H9 (cell line): ENCODE measurements at regions not wholly inside any gene's neighbourhood (a gene's known extent, or its start where the extent isn't known, plus 50 kb on each side); places are given as distances from the start of the nearest gene placed in this dataset.

Source experiments
- DNase-seq: peaks from one replicate; pipeline ENCODE4 v3.0.0-alpha.2; 2017
- H2AFZ ChIP-seq: one replicate; pipeline ENCODE4 v1.6.1; 2013; ENCODE audit warnings: mild to moderate bottlenecking, low read length, control low read depth, moderate library complexity
- H2AK5ac ChIP-seq: 2 replicates; pipeline ENCODE4 v1.6.1; 2013; ENCODE audit warnings: low read length, control low read depth, mixed read lengths; ENCODE audit not compliant: insufficient read length
- H2BK120ac ChIP-seq: one replicate; pipeline ENCODE4 v1.6.1; 2013; ENCODE audit warnings: low read depth, mild to moderate bottlenecking, low read length, control low read depth, inconsistent platforms; ENCODE audit not compliant: poor library complexity, severe bottlenecking
- H2BK12ac ChIP-seq: 2 replicates; pipeline ENCODE4 v1.6.1; 2013; ENCODE audit warnings: low read length, control low read depth, mixed read lengths, low read depth; ENCODE audit not compliant: insufficient read length
- H2BK15ac ChIP-seq: 2 replicates; pipeline ENCODE4 v1.6.1; 2013; ENCODE audit warnings: low read depth, low read length, control low read depth
- H2BK20ac ChIP-seq: one replicate; pipeline ENCODE4 v1.6.1; 2013; ENCODE audit warnings: low read depth, mild to moderate bottlenecking, low read length, control low read depth, inconsistent platforms; ENCODE audit not compliant: poor library complexity, severe bottlenecking
- H2BK5ac ChIP-seq: 2 replicates; pipeline ENCODE4 v1.6.1; 2013; ENCODE audit warnings: low read length, control low read depth, mixed read lengths; ENCODE audit not compliant: insufficient read length
- H3K14ac ChIP-seq: 2 replicates; pipeline ENCODE4 v1.6.1; 2013; ENCODE audit warnings: low read length, control low read depth; ENCODE audit not compliant: insufficient read depth
- H3K18ac ChIP-seq: 2 replicates; pipeline ENCODE4 v1.6.1; 2013; ENCODE audit warnings: low read depth, mild to moderate bottlenecking, mixed read lengths, low read length, control low read depth; ENCODE audit not compliant: insufficient read length
- H3K23ac ChIP-seq: 2 replicates; pipeline ENCODE4 v1.6.1; 2013; ENCODE audit warnings: low read length, control low read depth, mixed read lengths, low read depth; ENCODE audit not compliant: insufficient read length
- H3K23me2 ChIP-seq: 2 replicates; pipeline ENCODE4 v1.6.1; 2013; ENCODE audit warnings: low read depth, mild to moderate bottlenecking, mixed read lengths, low read length, control low read depth; ENCODE audit not compliant: insufficient read length, poor library complexity, severe bottlenecking
- H3K27ac ChIP-seq: 2 replicates; pipeline ENCODE4 v1.5.1; 2013; ENCODE audit warnings: low read length, control low read depth, mixed read lengths, low read depth; ENCODE audit not compliant: insufficient read length
- H3K27me3 ChIP-seq: 2 replicates; pipeline ENCODE4 v1.6.1; 2013; ENCODE audit warnings: low read length, control low read depth, inconsistent platforms; ENCODE audit not compliant: insufficient read depth
- H3K4ac ChIP-seq: 2 replicates; pipeline ENCODE4 v1.6.1; 2013; ENCODE audit warnings: low read depth, mild to moderate bottlenecking, control low read depth, inconsistent platforms, low read length, moderate library complexity
- H3K4me1 ChIP-seq: 2 replicates; pipeline ENCODE4 v1.6.1; 2013; ENCODE audit warnings: low read length, control low read depth, inconsistent platforms; ENCODE audit not compliant: insufficient read depth
- H3K4me2 ChIP-seq: 2 replicates; pipeline ENCODE4 v1.6.1; 2013; ENCODE audit warnings: low read length, control low read depth, mixed read lengths; ENCODE audit not compliant: insufficient read length, insufficient read depth
- H3K56ac ChIP-seq: 2 replicates; pipeline ENCODE4 v1.6.1; 2013; ENCODE audit warnings: low read depth, mild to moderate bottlenecking, mixed read lengths, low read length, control low read depth; ENCODE audit not compliant: insufficient read length
- H3K79me1 ChIP-seq: 2 replicates; pipeline ENCODE4 v1.6.1; 2013; ENCODE audit warnings: low read depth, mild to moderate bottlenecking, moderate library complexity, low read length, control low read depth, inconsistent platforms; ENCODE audit not compliant: insufficient read depth, poor library complexity, severe bottlenecking
- H3K79me2 ChIP-seq: 2 replicates; pipeline ENCODE4 v1.6.1; 2013; ENCODE audit warnings: low read length, control low read depth, inconsistent platforms; ENCODE audit not compliant: insufficient read depth
- H3K9ac ChIP-seq: 2 replicates; pipeline ENCODE4 v1.6.1; 2013; ENCODE audit warnings: low read length, control low read depth, mixed read lengths; ENCODE audit not compliant: insufficient read length; ENCODE audit errors: extremely low read depth
- H3K9me3 ChIP-seq: one replicate; pipeline ENCODE4 v1.6.1; 2013; ENCODE audit warnings: low read depth, low read length, inconsistent platforms; ENCODE audit not compliant: control insufficient read depth
- H3T11ph ChIP-seq: one replicate; pipeline ENCODE4 v1.6.1; 2013; ENCODE audit warnings: mild to moderate bottlenecking, low read length, control low read depth, inconsistent platforms
- H4K20me1 ChIP-seq: one replicate; pipeline ENCODE4 v1.6.1; 2013; ENCODE audit not compliant: control insufficient read depth, insufficient read length, insufficient read depth
- H4K5ac ChIP-seq: 2 replicates; pipeline ENCODE4 v1.6.1; 2013; ENCODE audit warnings: low read depth, mild to moderate bottlenecking, mixed read lengths, low read length, control low read depth; ENCODE audit not compliant: insufficient read length
- H4K8ac ChIP-seq: replicated peaks from 2 replicates; pipeline ENCODE4 v1.6.1; 2013; ENCODE audit warnings: low read length, control low read depth, mixed read lengths, low read depth; ENCODE audit not compliant: insufficient read length
- H4K91ac ChIP-seq: 2 replicates; pipeline ENCODE4 v1.6.1; 2013; ENCODE audit warnings: low read depth, mild to moderate bottlenecking, moderate library complexity, mixed read lengths, low read length, control low read depth; ENCODE audit not compliant: insufficient read length
- H3K27ac Mint-ChIP-seq, 3 experiments: 2 replicates in 2 of 3; 3 replicates in 1 of 3; pipeline ENCODE4 v1.8.0; 2020 to 2021; ENCODE audit warnings: mixed read lengths in 3 of 3, mild to moderate bottlenecking in 1 of 3, moderate library complexity in 1 of 3
- H3K27me3 Mint-ChIP-seq: 2 replicates; pipeline ENCODE4 v1.8.0; 2021; ENCODE audit warnings: low read depth, mild to moderate bottlenecking, moderate library complexity, mixed read lengths
- H3K36me3 Mint-ChIP-seq, 3 experiments: 2 replicates in 2 of 3; 3 replicates in 1 of 3; pipeline ENCODE4 v1.8.0; 2020 to 2021; ENCODE audit warnings: low read depth in 3 of 3, mixed read lengths in 3 of 3; ENCODE audit not compliant: insufficient read depth in 1 of 3
- H3K4me1 Mint-ChIP-seq, 2 experiments: 2 replicates each; pipeline ENCODE4 v1.8.0; 2020; ENCODE audit warnings: mixed read lengths in 2 of 2
- H3K4me3 Mint-ChIP-seq, 2 experiments: 2 replicates in 1 of 2; 3 replicates in 1 of 2; pipeline ENCODE4 v1.8.0; 2020 to 2021; ENCODE audit warnings: mild to moderate bottlenecking in 2 of 2, mixed read lengths in 2 of 2, moderate library complexity in 1 of 2
- H3K9me3 Mint-ChIP-seq, 2 experiments: 2 replicates in 1 of 2; 3 replicates in 1 of 2; pipeline ENCODE4 v1.8.0; 2020; ENCODE audit warnings: mild to moderate bottlenecking in 2 of 2, mixed read lengths in 2 of 2, moderate library complexity in 1 of 2
- WGBS: extraction: QIAGEN DNeasy Blood & Tissue Kit; methylation state at CpG from one replicate; pipeline ENCODE4 v1.1.7; 2013; ENCODE audit warnings: missing lambda C conversion rate, low lambda C conversion rate, mixed read lengths; ENCODE audit not compliant: insufficient read length; ENCODE audit errors: extremely low coverage; 5-methylcytosine and 5-hydroxymethylcytosine counted together
- TF ChIP-seq, protein P1 (sequence below): fragments of 200-600 bp; sonication (generic); conservative IDR thresholded peaks from 3 replicates; pipeline ENCODE4 v1.8.0; 2021; ENCODE audit warnings: antibody characterized with exemption, mild to moderate bottlenecking

DNA sequence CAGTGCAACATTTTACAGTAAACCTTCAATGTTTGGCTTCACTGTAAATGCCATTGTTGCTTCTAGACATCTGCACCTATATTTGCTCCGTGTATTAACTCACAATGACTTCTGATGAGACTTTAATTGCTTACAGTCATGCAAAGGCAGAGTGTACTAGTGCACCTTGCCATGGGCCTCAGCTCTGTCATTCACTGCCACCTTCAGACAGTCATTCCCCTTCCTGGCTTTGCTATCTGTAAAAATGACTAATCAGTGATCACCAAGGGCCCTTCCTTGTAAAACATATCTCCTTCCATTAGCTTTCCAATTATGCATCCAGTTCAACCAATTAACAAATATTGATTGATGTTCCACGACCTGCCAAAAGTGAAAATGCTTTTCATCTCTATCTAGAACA, 120.3 kb downstream of the ARRDC4 start:
- H3K36me3 Mint-ChIP-seq = no peaks in the 10 kb centered on the region
- H3K14ac ChIP-seq = no peak overlapping the region
- no peak overlapping the region for H4K91ac ChIP-seq
- no peak overlapping the region for H3K18ac ChIP-seq
- WGBS = no CpG with 5 or more reads among the region's 2 CpGs
- H3K23me2 ChIP-seq = no peaks in the 10 kb centered on the region
- H3K79me1 ChIP-seq = no peaks in the 10 kb centered on the region
- H2AK5ac ChIP-seq = no peak overlapping the region
- H4K8ac ChIP-seq = no peak overlapping the region
- H3K4ac ChIP-seq = no peak overlapping the region
- H4K5ac ChIP-seq = no peak overlapping the region
- TF ChIP-seq, protein P1, sequence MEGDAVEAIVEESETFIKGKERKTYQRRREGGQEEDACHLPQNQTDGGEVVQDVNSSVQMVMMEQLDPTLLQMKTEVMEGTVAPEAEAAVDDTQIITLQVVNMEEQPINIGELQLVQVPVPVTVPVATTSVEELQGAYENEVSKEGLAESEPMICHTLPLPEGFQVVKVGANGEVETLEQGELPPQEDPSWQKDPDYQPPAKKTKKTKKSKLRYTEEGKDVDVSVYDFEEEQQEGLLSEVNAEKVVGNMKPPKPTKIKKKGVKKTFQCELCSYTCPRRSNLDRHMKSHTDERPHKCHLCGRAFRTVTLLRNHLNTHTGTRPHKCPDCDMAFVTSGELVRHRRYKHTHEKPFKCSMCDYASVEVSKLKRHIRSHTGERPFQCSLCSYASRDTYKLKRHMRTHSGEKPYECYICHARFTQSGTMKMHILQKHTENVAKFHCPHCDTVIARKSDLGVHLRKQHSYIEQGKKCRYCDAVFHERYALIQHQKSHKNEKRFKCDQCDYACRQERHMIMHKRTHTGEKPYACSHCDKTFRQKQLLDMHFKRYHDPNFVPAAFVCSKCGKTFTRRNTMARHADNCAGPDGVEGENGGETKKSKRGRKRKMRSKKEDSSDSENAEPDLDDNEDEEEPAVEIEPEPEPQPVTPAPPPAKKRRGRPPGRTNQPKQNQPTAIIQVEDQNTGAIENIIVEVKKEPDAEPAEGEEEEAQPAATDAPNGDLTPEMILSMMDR = no peak
- H3K79me2 ChIP-seq = no peaks in the 10 kb centered on the region
- H3K27ac ChIP-seq = no peak overlapping the region
- H3K27me3 Mint-ChIP-seq = no peaks in the 10 kb centered on the region
- no peak overlapping the region for H2BK20ac ChIP-seq
- H2AFZ ChIP-seq = no peak overlapping the region
- H3T11ph ChIP-seq = no peak overlapping the region
- no peak overlapping the region for H3K23ac ChIP-seq
- H3K4me1 Mint-ChIP-seq = peaks cover 0 to 11% of the 10 kb centered on the region in 2 experiments; a peak in 1 of 4 replicates
- no peak for DNase-seq
- no peaks in the 10 kb centered on the region for H3K9me3 Mint-ChIP-seq
- H4K20me1 ChIP-seq = no peaks in the 10 kb centered on the region
- H3K4me3 Mint-ChIP-seq = no peak overlapping the region
- no peak overlapping the region for H2BK5ac ChIP-seq
- H3K27me3 ChIP-seq = no peaks in the 10 kb centered on the region
- H3K56ac ChIP-seq = no peak overlapping the region
- H3K9me3 ChIP-seq = no peaks in the 10 kb centered on the region
- H2BK15ac ChIP-seq = no peak overlapping the region
- H2BK120ac ChIP-seq = no peak overlapping the region
- H3K27ac Mint-ChIP-seq = no peak overlapping the region
- no peak overlapping the region for H3K4me2 ChIP-seq
- H3K4me1 ChIP-seq = no peaks in the 10 kb centered on the region
- H3K9ac ChIP-seq = no peak overlapping the region
- H2BK12ac ChIP-seq = no peak overlapping the region
